ENCODE measurements at regions not wholly inside any gene's neighbourhood (a gene's known extent, or its start where the extent isn't known, plus 50 kb on each side); places are given as distances from the start of the nearest gene placed in this dataset.

DNA sequence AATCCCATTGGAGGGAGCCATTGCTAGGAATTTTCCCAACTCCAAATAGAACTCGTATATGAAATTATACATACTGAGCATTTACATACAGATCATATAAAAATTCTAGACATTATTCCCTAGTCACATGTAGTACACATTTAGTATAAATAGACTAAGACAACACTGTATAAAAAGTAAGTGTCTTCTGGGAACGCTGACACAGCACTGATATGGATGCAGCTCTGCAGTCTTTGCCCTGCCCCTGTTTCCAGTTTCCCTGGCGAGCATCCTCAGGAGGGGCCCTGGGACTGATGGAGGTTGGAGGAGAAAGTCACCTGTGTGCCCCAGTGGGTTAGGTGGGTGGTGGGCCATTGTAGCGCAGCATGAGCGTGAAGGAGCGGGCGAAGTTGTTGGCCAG, 97.8 kb upstream of the CLMN start:
- no peaks in the 10 kb centered on the region for H3K79me2 ChIP-seq (ENCODE audit: control insufficient read depth, insufficient read depth, low read length)
- no peaks in the 10 kb centered on the region for H3K36me3 ChIP-seq (ENCODE audit: control insufficient read depth in 2 of 2, extremely low read depth in 1 of 2, insufficient read depth in 2 of 2, low read length in 2 of 2)
- no peak overlapping the region for H3K4me3 ChIP-seq (ENCODE audit: control insufficient read depth in 2 of 3, extremely low read depth in 1 of 3, insufficient read depth in 2 of 3, low read depth in 1 of 3, low read length in 3 of 3)
- dilution Hi-C loops (cut with MboI; ENCODE audit: extremely low pct_ligation_motif_present, low sequenced_read_pairs): no loop called here
- peaks cover 5% of the 10 kb centered on the region for H3K4me1 ChIP-seq (ENCODE audit: control insufficient read depth, extremely low read depth, insufficient read depth, low read length)
- H3K9me3 ChIP-seq (ENCODE audit: control insufficient read depth, low read depth, low read length): no peaks in the 10 kb centered on the region
- no peak overlapping the region for H3K9ac ChIP-seq (ENCODE audit: control insufficient read depth, extremely low read depth, insufficient read depth, low read length)
- no peaks in the 10 kb centered on the region for H4K20me1 ChIP-seq (ENCODE audit: control insufficient read depth, extremely low read depth, insufficient read depth, low read length)
- no peak overlapping the region for H3K4me2 ChIP-seq (ENCODE audit: control insufficient read depth, extremely low read depth, insufficient read depth, low read depth, low read length)
- no peak overlapping the region for H2AFZ ChIP-seq (ENCODE audit: control insufficient read depth, low read length)
- FAIRE-seq (no peak), DNase-seq (ENCODE audit: low read depth, low spot score) (no peak)
- H3K9me1 ChIP-seq (ENCODE audit: control insufficient read depth, extremely low read depth, insufficient read depth, low read length): no peaks in the 10 kb centered on the region
- H3K27me3 ChIP-seq (ENCODE audit: control insufficient read depth, extremely low read depth, insufficient read depth, low read length): no peaks in the 10 kb centered on the region
- TF ChIP-seq, protein P1, sequence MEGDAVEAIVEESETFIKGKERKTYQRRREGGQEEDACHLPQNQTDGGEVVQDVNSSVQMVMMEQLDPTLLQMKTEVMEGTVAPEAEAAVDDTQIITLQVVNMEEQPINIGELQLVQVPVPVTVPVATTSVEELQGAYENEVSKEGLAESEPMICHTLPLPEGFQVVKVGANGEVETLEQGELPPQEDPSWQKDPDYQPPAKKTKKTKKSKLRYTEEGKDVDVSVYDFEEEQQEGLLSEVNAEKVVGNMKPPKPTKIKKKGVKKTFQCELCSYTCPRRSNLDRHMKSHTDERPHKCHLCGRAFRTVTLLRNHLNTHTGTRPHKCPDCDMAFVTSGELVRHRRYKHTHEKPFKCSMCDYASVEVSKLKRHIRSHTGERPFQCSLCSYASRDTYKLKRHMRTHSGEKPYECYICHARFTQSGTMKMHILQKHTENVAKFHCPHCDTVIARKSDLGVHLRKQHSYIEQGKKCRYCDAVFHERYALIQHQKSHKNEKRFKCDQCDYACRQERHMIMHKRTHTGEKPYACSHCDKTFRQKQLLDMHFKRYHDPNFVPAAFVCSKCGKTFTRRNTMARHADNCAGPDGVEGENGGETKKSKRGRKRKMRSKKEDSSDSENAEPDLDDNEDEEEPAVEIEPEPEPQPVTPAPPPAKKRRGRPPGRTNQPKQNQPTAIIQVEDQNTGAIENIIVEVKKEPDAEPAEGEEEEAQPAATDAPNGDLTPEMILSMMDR (optimal IDR thresholded peaks at IDR 0.05 in 1 of 3, IDR thresholded peaks at IDR 0.05 in 1 of 3, conservative IDR thresholded peaks at IDR 0.05 in 1 of 3; ENCODE audit: extremely low read depth in 1 of 3, insufficient read depth in 2 of 3, low read length in 3 of 3): no peak
- no peak for TF ChIP-seq EZH2 (IDR thresholded peaks at IDR 0.05; ENCODE audit: low read length)
- no peak overlapping the region for H3K27ac ChIP-seq (ENCODE audit: control insufficient read depth, insufficient read depth, low read length)

DNA sequence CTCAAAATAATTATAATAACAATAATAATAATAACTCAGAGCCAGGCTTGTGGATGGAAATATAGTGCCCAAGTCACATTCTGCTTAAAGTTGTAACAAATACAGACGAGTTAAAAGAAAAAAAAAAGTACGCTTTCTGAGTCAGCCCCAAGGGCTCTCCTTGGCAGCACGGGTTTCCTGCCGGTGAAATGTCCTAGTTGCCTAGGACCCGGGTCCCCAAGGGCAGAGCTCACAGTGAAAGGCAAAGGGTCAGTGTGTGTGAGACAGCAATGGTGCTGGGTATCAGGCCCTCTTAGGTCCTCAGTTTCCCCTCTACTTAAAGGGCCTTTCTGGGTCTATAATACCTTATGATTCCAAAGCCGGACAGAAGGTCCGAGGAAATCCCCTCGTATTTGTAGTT, 96.3 kb upstream of the CLMN start:
- FAIRE-seq: no peak
- dilution Hi-C loops (cut with MboI; ENCODE audit: extremely low pct_ligation_motif_present, low sequenced_read_pairs): no loop called here
- Histone ChIP-seq H3K9ac (ENCODE audit: control insufficient read depth, extremely low read depth, insufficient read depth, low read length) (no peak overlapping the region), H3K9me3 (ENCODE audit: control insufficient read depth, low read depth, low read length) (no peaks in the 10 kb centered on the region), H3K4me1 (ENCODE audit: control insufficient read depth, extremely low read depth, insufficient read depth, low read length) (peaks cover 3% of the 10 kb centered on the region), H4K20me1 (ENCODE audit: control insufficient read depth, extremely low read depth, insufficient read depth, low read length) (no peaks in the 10 kb centered on the region), H3K36me3 (ENCODE audit: control insufficient read depth in 2 of 2, extremely low read depth in 1 of 2, insufficient read depth in 2 of 2, low read length in 2 of 2) (no peaks in the 10 kb centered on the region), H3K27ac (ENCODE audit: control insufficient read depth, insufficient read depth, low read length) (no peak overlapping the region), H3K4me2 (ENCODE audit: control insufficient read depth, extremely low read depth, insufficient read depth, low read depth, low read length) (no peak overlapping the region), H3K4me3 (ENCODE audit: control insufficient read depth in 2 of 3, extremely low read depth in 1 of 3, insufficient read depth in 2 of 3, low read depth in 1 of 3, low read length in 3 of 3) (no peak overlapping the region), H3K9me1 (ENCODE audit: control insufficient read depth, extremely low read depth, insufficient read depth, low read length) (no peaks in the 10 kb centered on the region), H3K27me3 (ENCODE audit: control insufficient read depth, extremely low read depth, insufficient read depth, low read length) (no peaks in the 10 kb centered on the region), H2AFZ (ENCODE audit: control insufficient read depth, low read length) (no peak overlapping the region), H3K79me2 (ENCODE audit: control insufficient read depth, insufficient read depth, low read length) (no peaks in the 10 kb centered on the region)
- no peak for DNase-seq (ENCODE audit: low read depth, low spot score)
- TF ChIP-seq, protein P1 (optimal IDR thresholded peaks at IDR 0.05 in 1 of 3, IDR thresholded peaks at IDR 0.05 in 1 of 3, conservative IDR thresholded peaks at IDR 0.05 in 1 of 3; ENCODE audit: extremely low read depth in 1 of 3, insufficient read depth in 2 of 3, low read length in 3 of 3): no peak
- no peak for TF ChIP-seq EZH2 (IDR thresholded peaks at IDR 0.05; ENCODE audit: low read length)

Measured in keratinocyte (primary cell).